ENCODE measurements at regions not wholly inside any gene's neighbourhood (a gene's known extent, or its start where the extent isn't known, plus 50 kb on each side); places are given as distances from the start of the nearest gene placed in this dataset.
A peak's percentile ranks its signal among the peaks of the same experiment; 100 is the strongest.
"Not testable (repeated sequence)": the region's sequence is repeated elsewhere in the genome, so short reads cannot be mapped to it uniquely, and the experiment has no call there.

DNA sequence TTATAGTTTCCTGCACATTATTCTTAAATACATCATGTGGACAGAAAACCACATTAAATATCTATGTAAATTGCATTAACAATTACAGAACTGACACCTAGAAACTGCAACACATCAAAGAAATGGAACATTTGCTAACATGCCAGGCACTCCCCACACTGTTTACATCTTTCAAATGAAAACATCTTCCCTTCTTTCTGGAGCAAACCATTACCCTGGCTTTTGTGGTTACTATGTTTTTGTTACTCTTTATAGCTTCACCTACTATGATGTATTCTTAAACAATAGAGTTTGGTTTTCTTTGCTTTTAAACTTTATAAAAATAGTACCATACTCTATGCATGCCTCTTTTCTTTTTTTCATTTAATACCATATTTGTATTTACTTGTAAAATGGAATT, 1894.5 kb upstream of the CELF4 start:
- no peak overlapping the region for H3K4me3 ChIP-seq (ENCODE audit: low read depth, low read length)
- DNase-seq (ENCODE audit: low read depth): no peak

DNA sequence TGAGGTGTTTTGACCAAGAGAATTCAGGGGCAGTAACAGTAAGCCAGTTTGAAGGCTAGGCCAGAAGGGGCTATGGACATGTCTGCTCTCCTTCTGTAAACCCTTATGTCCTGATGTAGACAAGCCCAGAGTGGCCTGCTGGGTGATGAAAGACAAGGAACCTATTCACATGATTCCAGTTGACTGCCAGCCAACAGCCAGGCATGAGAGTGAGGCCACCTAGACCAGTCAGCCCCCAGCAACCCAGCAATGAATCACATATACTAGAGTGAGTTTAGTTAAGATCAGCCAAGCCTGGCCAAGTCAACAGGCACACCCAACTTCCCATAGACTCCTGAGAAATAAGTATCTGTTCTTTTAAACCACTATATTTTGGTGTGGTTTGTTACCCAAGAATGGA, 1889.7 kb upstream of the CELF4 start:
- no peak overlapping the region for H3K4me3 ChIP-seq (ENCODE audit: low read depth, low read length)
- DNase-seq (ENCODE audit: low read depth): peak; percentile 78

DNA sequence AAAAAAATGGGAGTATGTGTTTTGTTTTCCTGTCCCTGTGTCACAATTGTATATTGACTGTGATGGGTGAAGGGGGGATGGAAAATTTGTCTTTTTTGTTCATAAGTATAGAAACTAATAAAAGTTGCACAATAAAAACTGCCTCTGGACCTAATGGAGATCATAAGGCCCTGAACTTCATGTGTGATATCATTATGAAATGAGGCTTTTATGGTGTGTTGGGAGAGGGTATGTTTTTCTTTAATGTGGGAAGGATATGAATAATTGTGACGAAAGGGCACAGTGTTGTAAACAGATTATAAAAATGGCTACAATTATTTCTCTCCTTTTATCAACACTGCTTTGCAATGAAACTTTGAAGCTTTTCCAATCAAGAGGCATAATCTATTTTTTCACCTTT, 1889.3 kb upstream of the CELF4 start:
- no peak overlapping the region for H3K4me3 ChIP-seq (ENCODE audit: low read depth, low read length)
- DNase-seq (ENCODE audit: low read depth): no peak

DNA sequence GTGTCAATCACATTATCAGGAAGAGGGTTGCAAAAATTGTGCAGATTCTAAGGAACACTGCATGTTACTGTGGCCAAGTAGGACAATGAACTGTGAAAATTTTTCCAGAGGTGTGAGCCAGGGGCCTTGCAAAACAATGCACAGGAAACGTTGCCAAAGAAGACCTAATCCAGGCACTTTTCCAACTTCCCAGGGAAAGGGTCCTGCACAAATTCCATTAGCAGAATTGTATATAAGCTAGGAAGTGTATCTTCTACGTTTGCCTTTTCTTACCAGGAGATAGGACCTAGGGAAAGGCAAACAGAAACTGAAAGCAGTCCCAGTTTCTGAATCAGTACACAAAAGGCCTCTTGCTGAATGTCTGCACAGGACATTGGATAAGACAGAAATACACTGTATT, 1888.3 kb upstream of the CELF4 start:
- peak overlapping the region; percentile 10 for H3K4me3 ChIP-seq (ENCODE audit: low read depth, low read length)
- DNase-seq (ENCODE audit: low read depth): peak; percentile 77

DNA sequence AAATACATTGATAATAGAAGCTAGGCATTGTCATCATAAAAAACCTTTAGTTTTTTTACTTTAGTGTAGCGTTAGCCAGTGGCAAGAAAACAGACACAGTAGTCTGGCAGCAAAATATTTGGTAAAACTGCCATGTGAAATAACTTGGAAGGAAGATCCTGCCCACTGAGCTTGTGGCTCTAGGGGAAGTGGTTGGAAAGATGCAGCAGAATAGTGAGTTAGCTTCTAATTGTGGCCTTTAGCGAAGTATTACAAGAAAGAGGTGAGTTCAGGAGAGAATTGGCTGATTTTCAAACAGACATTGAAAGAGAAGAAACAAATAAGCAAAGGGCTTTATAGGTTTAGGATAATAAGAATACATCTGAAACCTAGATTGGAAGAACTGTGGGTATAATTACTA, 1887.8 kb upstream of the CELF4 start:
- H3K4me3 ChIP-seq (ENCODE audit: low read depth, low read length): no peak overlapping the region
- DNase-seq (ENCODE audit: low read depth): no peak

DNA sequence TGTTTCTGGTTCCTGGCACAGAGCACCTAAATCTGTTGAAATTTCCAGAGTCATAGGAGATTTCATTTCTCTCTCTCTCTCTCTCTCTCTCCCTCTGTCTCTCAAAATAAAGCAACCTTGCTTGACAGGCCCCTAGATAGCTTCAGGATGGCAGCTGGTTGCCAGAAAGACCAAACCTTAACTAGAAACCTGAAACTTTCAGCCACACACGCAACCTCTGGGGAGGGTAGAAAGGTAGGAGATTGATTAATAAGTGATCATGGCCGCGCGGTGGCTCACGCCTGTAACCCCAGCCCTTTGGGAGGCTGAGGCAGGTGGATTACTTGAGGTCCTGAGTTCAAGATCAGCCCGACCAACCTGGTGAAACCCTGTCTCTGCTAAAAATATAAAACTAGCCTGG, 1885.4 kb upstream of the CELF4 start:
- DNase-seq (ENCODE audit: low read depth): no peak
- H3K4me3 ChIP-seq (ENCODE audit: low read depth, low read length): no peak overlapping the region

DNA sequence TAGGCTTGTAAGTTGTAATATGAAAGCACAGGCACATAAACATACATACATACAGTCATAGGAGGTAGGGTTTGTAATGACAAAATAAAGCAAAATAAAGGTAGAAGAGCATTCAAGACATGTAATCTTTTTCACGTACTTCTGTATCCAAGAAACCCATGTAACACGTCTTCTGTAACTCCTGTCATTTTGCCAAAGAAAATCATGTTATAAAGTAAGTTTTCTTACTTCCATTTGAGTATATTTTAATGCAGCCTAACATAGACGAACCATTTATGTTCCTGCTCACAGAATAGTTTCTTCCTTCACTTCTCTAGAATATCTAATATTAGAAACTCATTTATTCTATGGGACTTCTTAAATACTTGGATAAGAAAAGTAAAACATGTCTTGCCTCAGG, 1884.0 kb upstream of the CELF4 start:
- DNase-seq (ENCODE audit: low read depth): no peak
- no peak overlapping the region for H3K4me3 ChIP-seq (ENCODE audit: low read depth, low read length)

DNA sequence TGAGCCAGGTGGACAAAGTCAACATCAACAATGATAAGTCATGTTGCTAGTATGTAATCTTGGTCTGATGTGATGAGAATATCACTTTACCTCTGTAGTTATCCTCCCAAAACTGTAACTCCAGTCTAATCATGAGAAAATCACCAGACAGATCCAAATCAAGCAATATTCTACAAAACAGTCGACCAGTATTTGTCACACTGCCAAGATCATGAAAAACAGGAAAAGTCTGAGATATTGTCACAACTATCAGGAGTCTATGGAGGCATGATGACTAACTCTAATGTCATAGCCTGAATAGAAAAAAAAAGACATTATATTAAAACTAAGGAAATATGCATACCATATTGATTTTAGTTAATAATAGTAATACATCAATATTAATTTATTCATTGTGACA, 1883.3 kb upstream of the CELF4 start:
- H3K4me3 ChIP-seq (ENCODE audit: low read depth, low read length): no peak overlapping the region
- no peak for DNase-seq (ENCODE audit: low read depth)

DNA sequence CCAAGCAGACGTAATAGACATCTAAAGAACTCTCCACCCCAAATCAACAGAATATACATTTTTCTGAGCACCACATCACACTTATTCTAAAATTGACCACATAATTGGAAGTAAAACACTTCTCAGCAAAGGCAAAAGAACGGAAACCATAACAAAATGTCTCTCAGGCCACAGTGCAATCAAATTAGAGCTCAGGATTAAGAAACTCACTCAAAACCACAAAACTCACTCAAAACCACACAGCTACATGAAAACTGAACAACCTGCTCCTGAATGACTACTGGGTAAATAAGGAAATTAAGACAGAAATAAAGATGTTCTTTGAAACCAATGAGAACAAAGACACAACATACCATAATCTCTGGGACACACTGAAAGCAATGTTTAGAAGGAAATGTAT, 1879.4 kb upstream of the CELF4 start:
- not testable (repeated sequence) for H3K4me3 ChIP-seq (ENCODE audit: low read depth, low read length); DNase-seq (ENCODE audit: low read depth)

DNA sequence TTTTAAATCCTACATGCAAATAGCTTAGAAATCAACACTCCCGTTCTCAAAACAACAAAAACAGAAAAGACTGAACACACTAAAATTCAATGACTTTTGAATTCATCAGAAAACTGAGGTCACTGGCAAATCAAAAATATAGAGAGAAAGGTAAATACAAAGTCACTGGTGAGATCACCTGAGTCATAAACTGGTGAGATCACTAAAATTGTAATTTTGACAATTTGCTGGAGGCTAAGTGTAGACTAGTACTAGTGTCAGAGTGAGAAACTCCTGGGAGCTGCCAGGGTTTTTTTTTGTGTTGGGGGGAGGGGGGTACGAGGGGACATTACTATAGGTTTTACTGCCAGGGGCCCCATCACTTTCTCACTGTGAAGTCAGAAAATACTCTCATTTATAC, 1876.0 kb upstream of the CELF4 start:
- no peak for DNase-seq (ENCODE audit: low read depth)
- no peak overlapping the region for H3K4me3 ChIP-seq (ENCODE audit: low read depth, low read length)

DNA sequence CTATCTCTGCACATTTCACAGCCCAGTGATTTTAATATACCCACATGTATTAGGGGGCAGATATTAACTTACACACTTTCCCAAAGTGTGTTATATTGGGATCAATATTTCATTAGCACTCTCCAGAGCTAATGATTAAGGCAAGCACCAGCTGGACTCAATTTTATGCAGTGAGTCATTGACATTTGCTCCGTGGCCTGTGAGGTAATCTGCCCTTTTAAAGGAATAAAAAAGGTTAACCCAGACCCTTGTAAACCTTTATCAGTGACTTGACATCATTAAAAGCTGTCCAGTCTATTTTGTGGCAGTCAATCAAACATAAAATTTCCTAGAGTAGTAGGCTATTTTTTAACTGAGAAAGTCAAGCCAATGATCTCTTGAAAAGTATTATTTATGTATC, 1870.4 kb upstream of the CELF4 start:
- no peak overlapping the region for H3K4me3 ChIP-seq (ENCODE audit: low read depth, low read length)
- no peak for DNase-seq (ENCODE audit: low read depth)

DNA sequence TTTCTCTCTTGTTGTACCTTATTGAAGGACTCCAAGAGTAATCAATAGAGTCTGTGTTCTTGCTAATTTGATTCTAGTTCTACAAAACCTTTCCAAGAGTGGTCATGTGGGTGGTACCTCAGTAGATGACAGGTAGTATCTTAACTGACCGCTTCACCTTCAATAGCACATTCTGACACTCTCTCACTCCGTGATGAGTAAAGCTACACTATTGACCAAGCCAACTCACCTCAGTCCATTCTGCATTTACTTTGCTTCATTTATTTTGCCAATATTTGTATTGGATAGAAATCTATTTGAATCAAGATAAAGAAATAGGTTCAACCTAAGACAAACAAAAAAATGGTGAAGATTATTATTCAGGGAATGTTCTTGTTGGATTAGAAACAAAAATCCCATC, 1869.6 kb upstream of the CELF4 start:
- no peak overlapping the region for H3K4me3 ChIP-seq (ENCODE audit: low read depth, low read length)
- no peak for DNase-seq (ENCODE audit: low read depth)

DNA sequence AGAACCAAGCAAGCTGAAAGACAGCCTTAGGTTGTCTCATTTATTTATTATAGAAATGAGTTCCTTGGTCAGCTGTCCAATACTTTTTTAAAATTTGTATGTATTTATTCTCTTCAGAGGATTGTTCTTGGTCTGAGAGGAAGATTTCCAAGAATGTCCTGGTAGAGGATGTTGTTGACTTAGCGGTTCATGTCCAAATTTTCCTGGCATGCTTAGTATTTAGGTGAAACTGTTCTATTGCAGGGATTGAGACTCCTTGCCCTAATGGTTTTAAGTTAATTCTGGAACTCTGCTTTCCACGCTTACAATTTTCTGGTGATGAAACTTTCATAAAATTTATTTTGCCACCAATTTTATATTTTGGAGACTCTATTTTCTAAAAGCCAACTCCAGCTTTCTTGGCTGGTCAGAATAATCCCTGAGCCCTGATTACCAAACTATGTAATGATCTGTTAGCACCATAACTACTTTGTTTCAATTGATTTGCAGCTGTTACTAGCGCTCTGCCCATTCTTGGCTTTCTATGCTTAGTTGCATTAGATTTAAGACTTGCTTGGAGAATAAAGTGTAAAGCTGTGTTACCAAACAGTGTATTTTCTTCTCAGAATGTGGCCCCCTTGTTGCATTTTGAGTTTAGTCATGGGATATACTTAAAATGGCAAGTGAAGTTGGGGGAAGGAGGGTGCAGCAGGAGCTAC, 1868.8 kb upstream of the CELF4 start:
- DNase-seq (ENCODE audit: low read depth): peak; percentile 68
- H3K4me3 ChIP-seq (ENCODE audit: low read depth, low read length): no peak overlapping the region

DNA sequence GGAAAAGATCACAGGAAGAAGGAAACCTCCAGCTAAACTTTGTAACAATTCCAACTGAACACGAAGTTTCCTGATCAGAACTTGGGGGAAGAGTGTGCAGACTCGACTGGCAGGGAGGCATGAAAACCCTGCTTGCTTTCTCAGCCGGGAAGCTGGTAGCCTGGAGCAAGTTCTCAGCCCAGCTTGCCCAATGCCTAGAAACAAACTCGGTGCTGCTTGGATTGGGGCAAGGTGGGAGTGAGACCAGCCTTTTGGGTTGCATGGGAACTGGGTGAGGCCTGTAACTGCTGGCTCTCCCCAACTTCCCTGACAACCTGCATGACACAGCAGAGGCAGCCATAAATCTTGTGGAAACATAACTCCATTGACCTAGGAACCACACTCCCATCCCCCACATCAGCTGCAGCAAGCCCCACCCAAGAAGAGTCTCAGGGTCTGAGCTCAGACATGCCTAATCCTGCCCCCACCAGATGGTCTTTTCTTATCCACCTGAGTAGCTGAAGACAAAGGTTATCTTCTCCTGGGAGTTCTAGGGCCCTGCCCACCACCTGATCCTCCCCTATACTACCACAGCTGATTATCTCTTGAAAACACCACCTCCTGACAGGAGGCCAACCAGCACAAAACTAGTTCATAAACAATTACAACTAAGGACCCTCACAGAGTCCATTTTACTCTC, 1859.7 kb upstream of the CELF4 start:
- no peak overlapping the region for H3K4me3 ChIP-seq (ENCODE audit: low read depth, low read length)
- no peak for DNase-seq (ENCODE audit: low read depth)

DNA sequence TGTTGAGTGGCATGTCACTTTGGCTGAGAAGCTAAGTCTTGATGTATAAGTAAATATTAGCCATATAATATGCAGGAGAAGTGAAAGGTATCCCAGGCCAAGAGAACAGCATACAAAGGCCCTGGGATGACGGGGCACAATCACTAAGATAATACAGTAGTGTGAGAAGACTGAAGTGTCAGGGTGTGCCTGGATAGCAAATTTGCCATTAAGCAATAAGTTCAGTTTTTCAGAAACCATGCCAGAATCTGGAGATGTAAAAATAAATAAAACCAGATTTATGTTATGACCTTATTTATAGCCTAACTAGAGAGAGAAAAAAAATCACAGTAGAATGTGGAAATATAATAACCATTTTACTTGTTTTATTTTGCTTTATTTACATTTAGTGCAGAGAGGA, 1858.7 kb upstream of the CELF4 start:
- no peak for DNase-seq (ENCODE audit: low read depth)
- H3K4me3 ChIP-seq (ENCODE audit: low read depth, low read length): no peak overlapping the region

DNA sequence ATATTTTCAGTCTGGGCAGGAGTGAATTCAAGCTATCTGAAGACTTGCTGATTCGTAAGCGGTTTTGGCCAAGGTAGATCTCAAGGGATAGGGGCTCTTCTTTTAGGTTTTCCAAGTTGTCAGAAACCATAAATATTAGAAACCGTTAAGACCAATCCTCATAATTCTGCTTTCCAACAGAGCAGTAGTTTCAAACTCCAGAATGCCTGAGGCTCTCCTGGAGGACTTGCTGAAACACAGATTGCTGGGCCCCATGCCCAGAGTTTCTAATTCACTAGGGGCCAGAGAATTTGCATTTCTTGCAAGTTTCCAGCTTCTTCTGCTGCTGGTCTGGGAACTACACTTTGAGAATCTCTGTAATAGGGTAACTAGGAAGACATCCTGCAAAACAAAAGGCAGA, 1855.7 kb upstream of the CELF4 start:
- no peak for DNase-seq (ENCODE audit: low read depth)
- H3K4me3 ChIP-seq (ENCODE audit: low read depth, low read length): no peak overlapping the region

DNA sequence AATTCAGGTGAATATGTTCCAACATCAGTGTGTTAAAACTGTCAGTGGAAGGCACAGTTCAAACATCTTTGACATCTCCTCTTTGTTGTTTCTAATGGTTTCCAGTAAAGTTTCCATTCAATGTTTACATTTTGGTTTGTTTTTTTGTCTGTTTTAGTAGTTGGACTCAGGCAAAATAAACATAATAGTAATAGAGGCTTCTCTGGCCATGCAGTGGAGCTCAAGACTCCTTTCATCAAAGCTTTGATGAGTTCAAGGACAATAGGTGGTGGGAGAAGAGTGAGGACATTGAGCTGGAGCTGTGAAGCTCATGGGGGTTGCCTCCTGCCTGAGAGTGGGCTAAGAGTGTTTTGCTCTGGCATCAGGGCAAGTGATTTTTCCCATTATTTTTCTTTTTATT, 1853.7 kb upstream of the CELF4 start:
- no peak for DNase-seq (ENCODE audit: low read depth)
- H3K4me3 ChIP-seq (ENCODE audit: low read depth, low read length): no peak overlapping the region

DNA sequence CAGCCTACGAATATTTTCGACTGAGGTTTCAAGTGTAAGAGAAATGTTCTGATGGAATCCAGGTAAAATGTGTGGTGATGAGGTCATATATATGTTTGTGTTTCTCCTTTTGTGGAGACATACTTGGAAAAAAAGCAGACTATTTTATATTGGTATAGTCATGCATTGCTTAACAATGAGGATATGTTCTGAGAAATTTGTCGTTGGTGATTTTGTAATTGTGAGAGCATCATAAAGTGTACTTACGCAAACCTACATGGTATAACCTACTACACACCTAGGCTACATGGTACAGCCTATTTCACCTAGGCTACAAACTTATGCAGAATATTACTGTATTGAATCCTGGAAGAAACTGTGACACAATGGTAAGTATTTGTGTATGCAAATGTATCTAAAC, 1849.9 kb upstream of the CELF4 start:
- no peak for DNase-seq (ENCODE audit: low read depth)
- H3K4me3 ChIP-seq (ENCODE audit: low read depth, low read length): no peak overlapping the region

DNA sequence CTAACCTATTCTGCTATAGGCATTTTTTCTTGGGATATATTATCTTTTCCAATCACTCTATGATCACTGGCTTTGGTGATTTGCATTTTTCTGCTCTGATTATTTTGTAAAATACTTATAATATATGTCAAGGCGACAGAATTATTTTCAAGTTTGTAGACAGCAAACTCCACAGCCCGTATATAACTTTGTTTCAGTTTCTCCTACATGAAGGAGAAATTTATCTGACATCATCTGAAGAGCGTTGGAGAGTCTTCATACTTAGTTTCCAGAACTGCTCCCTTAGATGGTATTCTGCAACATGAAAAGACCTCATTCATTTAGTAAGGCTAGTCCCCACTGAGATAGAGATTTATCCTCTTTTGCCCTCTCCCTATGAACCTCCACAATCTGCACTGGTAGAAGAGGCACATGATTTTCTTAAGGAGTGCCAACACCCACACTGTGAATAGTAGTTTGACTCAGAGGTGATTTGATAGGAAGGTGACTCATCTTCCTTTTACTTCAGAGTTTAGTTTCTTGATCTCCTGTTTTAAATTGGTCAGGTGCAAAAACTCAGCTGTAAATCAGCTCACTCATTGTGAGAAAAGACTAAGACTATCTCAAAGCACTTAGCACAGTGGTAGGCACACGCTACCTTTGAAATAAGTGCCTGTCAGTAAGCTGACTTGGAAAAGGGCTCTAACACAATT, 1848.6 kb upstream of the CELF4 start:
- peak; percentile 41 for DNase-seq (ENCODE audit: low read depth)
- H3K4me3 ChIP-seq (ENCODE audit: low read depth, low read length): no peak overlapping the region

DNA sequence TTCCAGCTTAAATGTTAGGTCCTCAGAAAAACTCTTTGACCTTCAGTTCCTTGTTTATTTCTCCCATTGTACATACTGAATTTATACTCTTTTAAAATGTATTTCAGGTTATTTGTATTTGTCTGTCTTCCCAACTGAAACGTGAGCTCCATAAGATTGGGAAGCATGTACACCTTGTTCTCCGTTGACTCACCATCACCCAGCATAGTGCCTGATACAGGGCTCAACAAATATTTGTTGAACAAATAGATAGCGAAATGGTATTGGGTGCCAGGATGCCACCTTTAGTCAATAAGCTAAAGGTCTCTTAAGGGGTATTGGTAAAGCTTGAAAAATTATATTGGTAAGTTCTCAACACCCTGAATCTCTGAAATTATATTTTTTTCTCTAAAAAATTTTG, 1841.3 kb upstream of the CELF4 start:
- DNase-seq (ENCODE audit: low read depth): no peak
- no peak overlapping the region for H3K4me3 ChIP-seq (ENCODE audit: low read depth, low read length)

DNA sequence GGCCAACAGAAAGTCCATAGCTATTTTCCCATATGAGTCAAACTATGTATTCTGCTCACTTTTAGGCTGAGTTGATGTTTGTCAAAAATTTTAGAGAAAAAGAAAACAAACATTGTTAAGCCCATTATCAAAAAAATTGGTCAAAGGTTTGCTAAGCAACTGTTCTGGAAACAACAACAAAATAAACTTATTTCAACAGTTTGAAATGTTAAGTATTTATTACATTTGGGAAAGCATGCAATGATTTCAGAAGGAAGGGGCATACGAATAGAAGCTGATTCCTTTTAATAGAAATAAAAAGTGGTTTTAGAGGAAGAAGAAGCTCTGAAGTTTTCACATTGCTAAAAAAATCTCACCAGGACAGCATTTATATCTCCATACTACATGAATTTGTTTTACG, 1837.5 kb upstream of the CELF4 start:
- no peak for DNase-seq (ENCODE audit: low read depth)

More for the DNA sequence above, 1837.5 kb upstream of the CELF4 start:
- H3K4me3 ChIP-seq (ENCODE audit: low read depth, low read length): no peak overlapping the region

Measured in skeletal muscle cell (primary cell).